Liver (tissue), 8 donors: ENCODE measurements at regions not wholly inside any gene's neighbourhood (a gene's known extent, or its start where the extent isn't known, plus 50 kb on each side); places are given as distances from the start of the nearest gene placed in this dataset.

ENCODE experiments used
- DNase-seq: peaks from one replicate; pipeline ENCODE4 v3.0.0-alpha.2; 2017; ENCODE audit warnings: low spot score
- H3K27ac ChIP-seq, 2 donors: one replicate each; pipeline ENCODE4 v1.7.0; 2013; ENCODE audit warnings: inconsistent platforms in 2 of 2, low read length in 2 of 2, control low read depth in 1 of 2, low read depth in 1 of 2, mild to moderate bottlenecking in 1 of 2
- H3K27me3 ChIP-seq, 4 donors: one replicate each; pipeline versions ENCODE4 v1.6.1 to v1.7.0; 2013; ENCODE audit warnings: low read length in 3 of 4, inconsistent platforms in 1 of 4, mild to moderate bottlenecking in 1 of 4, moderate library complexity in 1 of 4; ENCODE audit not compliant: control insufficient read depth in 4 of 4, insufficient read depth in 4 of 4
- H3K36me3 ChIP-seq, 4 donors: one replicate each; pipeline versions ENCODE4 v1.6.1 to v1.7.0; 2013; ENCODE audit warnings: low read length in 3 of 4, mild to moderate bottlenecking in 3 of 4, low read depth in 1 of 4, moderate library complexity in 1 of 4; ENCODE audit not compliant: control insufficient read depth in 4 of 4, insufficient read depth in 3 of 4
- H3K4me1 ChIP-seq, 4 donors: one replicate each; pipeline versions ENCODE4 v1.6.1 to v1.7.0; 2013; ENCODE audit warnings: low read length in 3 of 4, mild to moderate bottlenecking in 3 of 4, moderate library complexity in 1 of 4; ENCODE audit not compliant: control insufficient read depth in 4 of 4, insufficient read depth in 4 of 4
- H3K4me3 ChIP-seq, 3 donors: one replicate each; pipeline versions ENCODE4 v1.6.1 to v1.7.0; 2013; ENCODE audit warnings: low read length in 3 of 3, control low read depth in 1 of 3, low read depth in 1 of 3, mild to moderate bottlenecking in 1 of 3
- H3K9ac ChIP-seq, 2 donors: one replicate each; pipeline ENCODE4 v1.7.0; 2013; ENCODE audit warnings: low read length in 2 of 2, mild to moderate bottlenecking in 2 of 2, moderate library complexity in 2 of 2, control low read depth in 1 of 2, low read depth in 1 of 2
- H3K9me3 ChIP-seq, 4 donors: one replicate each; pipeline versions ENCODE4 v1.6.1 to v1.7.0; 2013; ENCODE audit warnings: low read length in 3 of 4; ENCODE audit not compliant: control insufficient read depth in 4 of 4
- ATF3 ChIP-seq: IDR thresholded peaks from 2 replicates; pipeline ENCODE4 v1.6.1; 2016; ENCODE audit warnings: antibody characterized with exemption
- EGR1 ChIP-seq, 2 donors: IDR thresholded peaks; 2 replicates each; pipeline ENCODE4 v1.6.1; 2016 to 2018; ENCODE audit warnings: antibody characterized with exemption in 2 of 2, low read depth in 2 of 2
- FOXA1 ChIP-seq: IDR thresholded peaks from 2 replicates; pipeline ENCODE4 v1.6.1; 2016; ENCODE audit warnings: antibody characterized with exemption
- FOXA2 ChIP-seq: IDR thresholded peaks from 2 replicates; pipeline ENCODE4 v1.6.1; 2016; ENCODE audit warnings: antibody characterized with exemption
- GABPA ChIP-seq, 2 donors: IDR thresholded peaks in 1 of 2; conservative IDR thresholded peaks in 1 of 2; 2 replicates each; pipeline ENCODE4 v1.6.1; 2016; ENCODE audit warnings: antibody characterized with exemption in 2 of 2, mild to moderate bottlenecking in 1 of 2, moderate library complexity in 1 of 2
- HNF4A ChIP-seq, 2 donors: conservative IDR thresholded peaks; 2 replicates each; pipeline ENCODE4 v1.6.1; 2016; ENCODE audit warnings: antibody characterized with exemption in 2 of 2, mild to moderate bottlenecking in 2 of 2
- HNF4G ChIP-seq: IDR thresholded peaks from 2 replicates; pipeline ENCODE4 v1.6.1; 2016; ENCODE audit warnings: antibody characterized with exemption
- JUND ChIP-seq, 2 donors: IDR thresholded peaks; 2 replicates each; pipeline ENCODE4 v1.6.1; 2016; ENCODE audit warnings: antibody characterized with exemption in 2 of 2
- MAX ChIP-seq: IDR thresholded peaks from 2 replicates; pipeline ENCODE4 v1.6.1; 2016; ENCODE audit warnings: antibody characterized with exemption
- NR2F2 ChIP-seq: IDR thresholded peaks from 2 replicates; pipeline ENCODE4 v1.6.1; 2016; ENCODE audit warnings: antibody characterized with exemption
- RAD21 ChIP-seq, 2 donors: IDR thresholded peaks; 2 replicates each; pipeline ENCODE4 v1.6.1; 2016; ENCODE audit warnings: antibody characterized with exemption in 2 of 2, mild to moderate bottlenecking in 2 of 2
- RXRA ChIP-seq, 2 donors: IDR thresholded peaks; 2 replicates each; pipeline ENCODE4 v1.6.1; 2017 to 2018; ENCODE audit warnings: antibody characterized with exemption in 2 of 2, mild to moderate bottlenecking in 1 of 2
- SP1 ChIP-seq: IDR thresholded peaks from 2 replicates; pipeline ENCODE4 v1.6.1; 2018; ENCODE audit warnings: antibody characterized with exemption, mild to moderate bottlenecking
- TAF1 ChIP-seq: conservative IDR thresholded peaks from 2 replicates; pipeline ENCODE4 v1.6.1; 2016; ENCODE audit warnings: antibody characterized with exemption, mild to moderate bottlenecking
- YY1 ChIP-seq: IDR thresholded peaks from 2 replicates; pipeline ENCODE4 v1.6.1; 2016; ENCODE audit warnings: antibody characterized with exemption, mild to moderate bottlenecking
- WGBS: extraction: QIAGEN DNeasy Blood & Tissue Kit; methylation state at CpG from one replicate; pipeline ENCODE4 v1.1.7; 2013; 5-methylcytosine and 5-hydroxymethylcytosine counted together
- TF ChIP-seq, protein P1 (sequence below): IDR thresholded peaks from 2 replicates; pipeline ENCODE4 v1.6.1; 2016; ENCODE audit warnings: antibody characterized with exemption, mild to moderate bottlenecking
- TF ChIP-seq, protein P2 (sequence below): IDR thresholded peaks from 2 replicates; pipeline ENCODE4 v1.6.1; 2016; ENCODE audit warnings: antibody characterized with exemption
- TF ChIP-seq, protein P3 (sequence below): fragments of 150-350 bp; IDR thresholded peaks from 2 replicates; pipeline ENCODE4 v1.5.1; 2017; ENCODE audit warnings: improper control_type of control experiment, low read depth, low read length; ENCODE audit not compliant: missing input control
- donor health status: healthy.
- donor health status: healthy.
- donor health status: healthy.
- donor health status: healthy.
- donor health status: healthy.

GRCh38 chr3:168467115-168467714 is 371.5 kb upstream of the GOLIM4 start:
- no peaks in the 10 kb centered on the region for H3K4me1 ChIP-seq
- WGBS: 53% methylated on average over 6 of the region's 6 CpGs
- H3K27ac ChIP-seq: no peak overlapping the region
- no peak overlapping the region for H3K9ac ChIP-seq
- H3K36me3 ChIP-seq: no peaks in the 10 kb centered on the region
- DNase-seq: no peak
- H3K27me3 ChIP-seq: peaks cover 0 to 2% (median 0%) of the 10 kb centered on the region in 4 donors
- H3K4me3 ChIP-seq: no peak overlapping the region
- TF ChIP-seq, protein P1, sequence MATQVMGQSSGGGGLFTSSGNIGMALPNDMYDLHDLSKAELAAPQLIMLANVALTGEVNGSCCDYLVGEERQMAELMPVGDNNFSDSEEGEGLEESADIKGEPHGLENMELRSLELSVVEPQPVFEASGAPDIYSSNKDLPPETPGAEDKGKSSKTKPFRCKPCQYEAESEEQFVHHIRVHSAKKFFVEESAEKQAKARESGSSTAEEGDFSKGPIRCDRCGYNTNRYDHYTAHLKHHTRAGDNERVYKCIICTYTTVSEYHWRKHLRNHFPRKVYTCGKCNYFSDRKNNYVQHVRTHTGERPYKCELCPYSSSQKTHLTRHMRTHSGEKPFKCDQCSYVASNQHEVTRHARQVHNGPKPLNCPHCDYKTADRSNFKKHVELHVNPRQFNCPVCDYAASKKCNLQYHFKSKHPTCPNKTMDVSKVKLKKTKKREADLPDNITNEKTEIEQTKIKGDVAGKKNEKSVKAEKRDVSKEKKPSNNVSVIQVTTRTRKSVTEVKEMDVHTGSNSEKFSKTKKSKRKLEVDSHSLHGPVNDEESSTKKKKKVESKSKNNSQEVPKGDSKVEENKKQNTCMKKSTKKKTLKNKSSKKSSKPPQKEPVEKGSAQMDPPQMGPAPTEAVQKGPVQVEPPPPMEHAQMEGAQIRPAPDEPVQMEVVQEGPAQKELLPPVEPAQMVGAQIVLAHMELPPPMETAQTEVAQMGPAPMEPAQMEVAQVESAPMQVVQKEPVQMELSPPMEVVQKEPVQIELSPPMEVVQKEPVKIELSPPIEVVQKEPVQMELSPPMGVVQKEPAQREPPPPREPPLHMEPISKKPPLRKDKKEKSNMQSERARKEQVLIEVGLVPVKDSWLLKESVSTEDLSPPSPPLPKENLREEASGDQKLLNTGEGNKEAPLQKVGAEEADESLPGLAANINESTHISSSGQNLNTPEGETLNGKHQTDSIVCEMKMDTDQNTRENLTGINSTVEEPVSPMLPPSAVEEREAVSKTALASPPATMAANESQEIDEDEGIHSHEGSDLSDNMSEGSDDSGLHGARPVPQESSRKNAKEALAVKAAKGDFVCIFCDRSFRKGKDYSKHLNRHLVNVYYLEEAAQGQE: no peak
- TF ChIP-seq HNF4A (conservative IDR thresholded peaks at IDR 0.05): peak in 1 of 2 donors; percentile 19
- TF ChIP-seq TAF1: no peak
- TF ChIP-seq SP1: no peak
- no peak for TF ChIP-seq RXRA (IDR thresholded peaks at IDR 0.05)
- no peak for TF ChIP-seq YY1
- TF ChIP-seq FOXA1: no peak
- TF ChIP-seq HNF4G: no peak
- no peak for TF ChIP-seq NR2F2
- TF ChIP-seq EGR1 (IDR thresholded peaks at IDR 0.05; ENCODE audit: low read depth in 2 of 2): no peak
- TF ChIP-seq, protein P2, sequence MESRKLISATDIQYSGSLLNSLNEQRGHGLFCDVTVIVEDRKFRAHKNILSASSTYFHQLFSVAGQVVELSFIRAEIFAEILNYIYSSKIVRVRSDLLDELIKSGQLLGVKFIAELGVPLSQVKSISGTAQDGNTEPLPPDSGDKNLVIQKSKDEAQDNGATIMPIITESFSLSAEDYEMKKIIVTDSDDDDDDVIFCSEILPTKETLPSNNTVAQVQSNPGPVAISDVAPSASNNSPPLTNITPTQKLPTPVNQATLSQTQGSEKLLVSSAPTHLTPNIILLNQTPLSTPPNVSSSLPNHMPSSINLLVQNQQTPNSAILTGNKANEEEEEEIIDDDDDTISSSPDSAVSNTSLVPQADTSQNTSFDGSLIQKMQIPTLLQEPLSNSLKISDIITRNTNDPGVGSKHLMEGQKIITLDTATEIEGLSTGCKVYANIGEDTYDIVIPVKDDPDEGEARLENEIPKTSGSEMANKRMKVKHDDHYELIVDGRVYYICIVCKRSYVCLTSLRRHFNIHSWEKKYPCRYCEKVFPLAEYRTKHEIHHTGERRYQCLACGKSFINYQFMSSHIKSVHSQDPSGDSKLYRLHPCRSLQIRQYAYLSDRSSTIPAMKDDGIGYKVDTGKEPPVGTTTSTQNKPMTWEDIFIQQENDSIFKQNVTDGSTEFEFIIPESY: no peak
- TF ChIP-seq, protein P3, sequence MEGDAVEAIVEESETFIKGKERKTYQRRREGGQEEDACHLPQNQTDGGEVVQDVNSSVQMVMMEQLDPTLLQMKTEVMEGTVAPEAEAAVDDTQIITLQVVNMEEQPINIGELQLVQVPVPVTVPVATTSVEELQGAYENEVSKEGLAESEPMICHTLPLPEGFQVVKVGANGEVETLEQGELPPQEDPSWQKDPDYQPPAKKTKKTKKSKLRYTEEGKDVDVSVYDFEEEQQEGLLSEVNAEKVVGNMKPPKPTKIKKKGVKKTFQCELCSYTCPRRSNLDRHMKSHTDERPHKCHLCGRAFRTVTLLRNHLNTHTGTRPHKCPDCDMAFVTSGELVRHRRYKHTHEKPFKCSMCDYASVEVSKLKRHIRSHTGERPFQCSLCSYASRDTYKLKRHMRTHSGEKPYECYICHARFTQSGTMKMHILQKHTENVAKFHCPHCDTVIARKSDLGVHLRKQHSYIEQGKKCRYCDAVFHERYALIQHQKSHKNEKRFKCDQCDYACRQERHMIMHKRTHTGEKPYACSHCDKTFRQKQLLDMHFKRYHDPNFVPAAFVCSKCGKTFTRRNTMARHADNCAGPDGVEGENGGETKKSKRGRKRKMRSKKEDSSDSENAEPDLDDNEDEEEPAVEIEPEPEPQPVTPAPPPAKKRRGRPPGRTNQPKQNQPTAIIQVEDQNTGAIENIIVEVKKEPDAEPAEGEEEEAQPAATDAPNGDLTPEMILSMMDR: peak; percentile 34
- TF ChIP-seq FOXA2: no peak
- TF ChIP-seq GABPA (IDR thresholded peaks at IDR 0.05 in 1 of 2, conservative IDR thresholded peaks at IDR 0.05 in 1 of 2): no peak
- TF ChIP-seq JUND (IDR thresholded peaks at IDR 0.05): no peak
- TF ChIP-seq RAD21 (IDR thresholded peaks at IDR 0.05): peak; percentile 75 to 77
- TF ChIP-seq ATF3: no peak
- TF ChIP-seq MAX: no peak
- no peaks in the 10 kb centered on the region for H3K9me3 ChIP-seq
